GM12873 (cell line): ENCODE measurements at regions not wholly inside any gene's neighbourhood (a gene's known extent, or its start where the extent isn't known, plus 50 kb on each side); places are given as distances from the start of the nearest gene placed in this dataset.

Experiments
- CTCF ChIP-seq: IDR thresholded peaks from 2 replicates; pipeline ENCODE4 v1.5.1; 2012; ENCODE audit warnings: low read depth, mild to moderate bottlenecking, moderate library complexity, low read length, control low read depth; ENCODE audit not compliant: insufficient read depth; ENCODE audit errors: missing control alignments

- no peak for TF ChIP-seq CTCF
Observed at GRCh38 chr5:4189317-4189716, 593.7 kb downstream of the IRX1 start.

- no peak for TF ChIP-seq CTCF
Observed at GRCh38 chr5:4191041-4191440, 595.4 kb downstream of the IRX1 start.

DNA sequence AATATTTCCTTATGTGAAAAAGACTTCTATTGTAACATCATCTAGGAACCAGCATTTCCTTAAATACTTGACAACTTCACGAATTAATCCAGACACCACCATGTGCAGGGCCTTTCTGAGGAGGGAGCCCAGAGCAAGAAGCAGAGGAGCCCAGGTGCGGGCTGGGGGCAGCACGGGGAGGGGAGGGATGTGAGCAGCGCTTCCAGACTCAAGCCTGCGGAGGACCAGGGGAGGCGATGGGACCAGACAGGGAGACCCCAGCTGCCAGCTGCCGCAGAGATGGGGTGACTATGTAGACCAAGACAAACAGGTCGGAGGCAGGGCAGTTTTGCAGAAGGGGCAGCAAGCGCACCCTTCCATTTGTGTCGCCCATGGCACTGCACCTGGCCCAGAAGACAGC, 596.1 kb downstream of the IRX1 start:
- TF ChIP-seq CTCF = no peak

GRCh38 chr5:4192111-4192510, 596.5 kb downstream of the IRX1 start:
- no peak for TF ChIP-seq CTCF

- no peak for TF ChIP-seq CTCF
Observed at GRCh38 chr5:4196744-4197143, 601.1 kb downstream of the IRX1 start.

- no peak for TF ChIP-seq CTCF
Observed at GRCh38 chr5:4197151-4197550, 601.5 kb downstream of the IRX1 start.

DNA sequence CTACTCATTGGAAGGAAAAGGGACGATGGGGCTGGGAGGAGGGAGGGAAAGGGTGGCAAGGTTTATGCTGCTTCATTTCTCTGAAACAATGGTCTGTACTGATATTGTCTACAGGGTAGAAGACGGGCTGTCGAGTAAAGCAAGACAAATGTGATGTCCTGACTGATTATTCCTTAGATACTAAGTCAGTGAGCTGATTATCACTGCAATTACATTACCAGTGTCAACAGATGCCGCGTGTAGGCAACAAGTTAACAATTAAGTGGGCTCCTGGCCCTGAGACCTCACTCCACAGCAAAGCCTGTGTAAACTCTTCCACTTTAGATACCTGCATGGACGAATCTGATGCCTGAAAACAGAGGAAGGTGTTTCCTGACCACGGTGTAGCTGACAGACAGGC, 602.8 kb downstream of the IRX1 start:
- no peak for TF ChIP-seq CTCF

DNA sequence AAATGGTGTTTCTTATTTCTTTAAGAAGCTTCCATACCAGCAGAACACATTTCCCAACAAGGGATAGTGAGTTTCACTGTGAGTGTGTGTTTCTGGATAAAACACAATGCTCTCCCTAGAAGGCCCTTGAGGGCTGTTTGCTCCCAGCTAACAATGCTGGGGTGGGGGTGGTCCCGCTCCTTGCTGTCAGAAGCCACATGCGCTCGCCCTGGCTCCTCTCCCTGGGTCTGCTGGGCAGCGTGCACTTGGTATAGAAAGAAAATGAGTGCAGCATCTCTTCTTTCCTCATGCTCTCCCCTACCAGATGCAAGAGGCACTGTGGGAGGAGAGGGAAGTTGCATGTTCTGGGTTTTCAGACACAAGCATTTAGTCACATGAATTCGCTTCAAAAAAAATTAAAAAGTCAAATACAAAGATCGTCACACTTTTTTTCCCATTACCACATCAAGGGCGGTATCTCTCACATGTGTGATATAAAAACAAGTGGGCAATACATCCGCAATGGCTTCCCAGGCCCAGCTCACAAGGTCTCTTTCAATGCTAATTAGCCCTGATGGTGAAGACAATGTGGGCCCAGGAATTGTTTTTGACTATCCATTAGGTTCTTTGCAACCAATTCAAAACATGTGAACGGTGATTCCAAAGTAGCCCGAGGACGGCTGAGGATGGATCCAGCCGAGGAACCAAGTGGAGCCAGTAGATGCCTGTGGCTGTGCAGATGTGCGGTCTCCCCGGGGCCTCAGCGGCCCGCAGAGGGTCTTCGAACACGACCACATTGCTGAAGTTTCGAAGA, 603.6 kb downstream of the IRX1 start:
- no peak for TF ChIP-seq CTCF
